ENCODE measurements at regions not wholly inside any gene's neighbourhood (a gene's known extent, or its start where the extent isn't known, plus 50 kb on each side); places are given as distances from the start of the nearest gene placed in this dataset.

DNA sequence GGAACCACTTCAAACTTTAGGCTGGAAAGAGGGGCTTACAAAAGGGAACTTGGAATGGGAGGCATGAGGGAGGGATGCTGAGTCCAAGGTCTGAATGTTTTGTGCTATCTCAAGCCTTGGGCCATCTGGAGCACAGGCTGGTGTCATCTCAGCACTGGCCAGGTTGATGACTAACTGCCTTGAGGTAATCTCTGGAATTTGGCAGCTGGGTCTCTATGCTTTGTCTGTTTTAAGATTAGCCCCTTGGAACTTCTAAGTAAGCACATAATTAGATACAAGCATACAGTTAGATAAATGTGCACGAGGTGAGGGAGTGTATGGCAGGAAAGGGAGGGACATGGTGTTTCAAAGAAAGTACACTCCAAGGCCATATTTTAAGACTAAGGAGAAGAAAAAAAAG, 252.4 kb upstream of the CCDC54 start:
- H3K4me1 ChIP-seq (ENCODE audit: control extremely low read depth in 1 of 4, control insufficient read depth in 4 of 4, insufficient read depth in 4 of 4, low read length in 3 of 4): no peaks in the 10 kb centered on the region
- H3K9me3 ChIP-seq (ENCODE audit: control extremely low read depth in 1 of 5, control insufficient read depth in 4 of 5, insufficient read depth in 2 of 5, low read depth in 1 of 5, low read length in 4 of 5): no peaks in the 10 kb centered on the region
- DNase-seq: no peak
- ChIA-PET CTCF (interaction anchor here (1.2 to 1.4 kb wide), 2 partner anchors 51 to 515 kb away, joined by 3 read pairs; no protein-coding TSS in a partner anchor), POLR2A (no interaction called here)
- no peaks in the 10 kb centered on the region for H3K36me3 ChIP-seq (ENCODE audit: control insufficient read depth in 4 of 4, insufficient read depth in 4 of 4, low read length in 3 of 4)
- H3K4me3 ChIP-seq (ENCODE audit: control insufficient read depth in 1 of 7, extremely low read depth in 1 of 7, insufficient read depth in 4 of 7, low read depth in 2 of 7, low read length in 6 of 7): no peak overlapping the region
- no peak overlapping the region for H3K27ac ChIP-seq (ENCODE audit: insufficient read depth in 1 of 2, low read depth in 1 of 2, low read length in 2 of 2, poor library complexity in 1 of 2, severe bottlenecking in 2 of 2)
- no CpG with 5 or more reads among the region's 1 CpG for WGBS (ENCODE audit: insufficient coverage)
- H3K27me3 ChIP-seq (replicated peaks in 2 of 5; ENCODE audit: control insufficient read depth in 4 of 5, insufficient read depth in 5 of 5, low read length in 4 of 5): no peaks in the 10 kb centered on the region

DNA sequence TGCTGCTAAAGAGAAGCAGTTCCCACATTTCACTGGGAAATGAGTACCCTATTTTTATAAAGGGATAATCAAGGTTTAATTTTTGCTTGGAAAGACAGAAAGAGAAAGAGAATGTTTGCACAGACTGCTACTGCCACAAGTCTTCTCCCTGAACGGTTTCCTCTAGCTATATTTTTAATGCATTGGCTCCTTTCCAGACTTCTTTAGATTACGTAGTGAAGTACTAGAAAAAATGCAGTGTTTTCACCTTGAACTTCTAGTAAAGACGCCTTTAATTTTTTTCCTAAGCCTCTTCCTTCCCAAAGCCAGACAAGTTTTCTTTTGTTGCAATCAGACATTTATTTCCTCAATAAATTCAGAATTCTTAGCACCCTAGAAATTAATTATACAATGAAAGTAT, 248.3 kb upstream of the CCDC54 start:
- CTCF ChIA-PET: interaction anchor here (0.6 kb wide), 1 partner anchor 63 kb away, joined by 3 read pairs; no protein-coding TSS in a partner anchor
- H3K36me3 ChIP-seq (ENCODE audit: control insufficient read depth in 4 of 4, insufficient read depth in 4 of 4, low read length in 3 of 4): no peaks in the 10 kb centered on the region
- no peaks in the 10 kb centered on the region for H3K27me3 ChIP-seq (replicated peaks in 2 of 5; ENCODE audit: control insufficient read depth in 4 of 5, insufficient read depth in 5 of 5, low read length in 4 of 5)
- no peak overlapping the region for H3K27ac ChIP-seq (ENCODE audit: insufficient read depth in 1 of 2, low read depth in 1 of 2, low read length in 2 of 2, poor library complexity in 1 of 2, severe bottlenecking in 2 of 2)
- H3K9me3 ChIP-seq (ENCODE audit: control extremely low read depth in 1 of 5, control insufficient read depth in 4 of 5, insufficient read depth in 2 of 5, low read depth in 1 of 5, low read length in 4 of 5): no peaks in the 10 kb centered on the region
- 20% methylated on average over 1 of the region's 3 CpGs for WGBS (ENCODE audit: insufficient coverage)
- DNase-seq: peak in 2 of 3 donors; percentile 5
- no peak overlapping the region for H3K4me3 ChIP-seq (ENCODE audit: control insufficient read depth in 1 of 7, extremely low read depth in 1 of 7, insufficient read depth in 4 of 7, low read depth in 2 of 7, low read length in 6 of 7)
- POLR2A ChIA-PET: no interaction called here
- H3K4me1 ChIP-seq (ENCODE audit: control extremely low read depth in 1 of 4, control insufficient read depth in 4 of 4, insufficient read depth in 4 of 4, low read length in 3 of 4): no peaks in the 10 kb centered on the region

DNA sequence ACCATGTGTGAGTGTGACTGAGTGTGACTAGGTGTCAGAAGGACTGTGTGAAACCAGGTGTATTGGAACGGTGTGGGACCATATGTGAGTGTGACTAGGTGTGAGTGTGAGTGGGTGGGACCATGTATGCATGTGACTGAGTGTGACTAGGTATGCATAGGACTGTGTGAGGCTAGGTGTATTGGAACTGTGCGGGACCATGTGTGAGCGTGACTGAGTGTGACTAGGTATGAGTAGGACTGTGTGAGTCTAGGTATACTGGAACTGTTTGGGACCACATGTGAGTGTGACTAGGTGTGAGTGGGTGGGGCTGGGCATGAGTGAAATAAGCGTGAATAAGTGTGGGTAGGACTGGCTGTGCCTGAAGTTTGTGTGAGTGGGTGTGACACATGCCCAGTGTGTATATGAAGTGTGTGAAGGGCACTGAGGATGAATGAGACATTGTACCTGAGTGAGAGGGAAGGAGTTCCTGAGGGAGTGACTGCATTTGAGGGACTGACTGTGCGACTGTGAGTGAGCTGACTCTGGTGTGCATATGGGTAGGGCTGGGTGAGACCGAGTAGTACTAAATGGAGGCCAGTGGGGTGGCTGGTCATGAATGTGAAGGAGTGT, 247.0 kb upstream of the CCDC54 start:
- H3K4me3 ChIP-seq (ENCODE audit: control insufficient read depth in 1 of 7, extremely low read depth in 1 of 7, insufficient read depth in 4 of 7, low read depth in 2 of 7, low read length in 6 of 7): no peak overlapping the region
- H3K27ac ChIP-seq (ENCODE audit: insufficient read depth in 1 of 2, low read depth in 1 of 2, low read length in 2 of 2, poor library complexity in 1 of 2, severe bottlenecking in 2 of 2): no peak overlapping the region
- no peaks in the 10 kb centered on the region for H3K27me3 ChIP-seq (replicated peaks in 2 of 5; ENCODE audit: control insufficient read depth in 4 of 5, insufficient read depth in 5 of 5, low read length in 4 of 5)
- CTCF ChIA-PET: no interaction called here
- no peaks in the 10 kb centered on the region for H3K4me1 ChIP-seq (ENCODE audit: control extremely low read depth in 1 of 4, control insufficient read depth in 4 of 4, insufficient read depth in 4 of 4, low read length in 3 of 4)
- POLR2A ChIA-PET: no interaction called here
- no peaks in the 10 kb centered on the region for H3K9me3 ChIP-seq (ENCODE audit: control extremely low read depth in 1 of 5, control insufficient read depth in 4 of 5, insufficient read depth in 2 of 5, low read depth in 1 of 5, low read length in 4 of 5)
- H3K36me3 ChIP-seq (ENCODE audit: control insufficient read depth in 4 of 4, insufficient read depth in 4 of 4, low read length in 3 of 4): no peaks in the 10 kb centered on the region
- no peak for DNase-seq
- WGBS (ENCODE audit: insufficient coverage): 99% methylated on average over 6 of the region's 6 CpGs

DNA sequence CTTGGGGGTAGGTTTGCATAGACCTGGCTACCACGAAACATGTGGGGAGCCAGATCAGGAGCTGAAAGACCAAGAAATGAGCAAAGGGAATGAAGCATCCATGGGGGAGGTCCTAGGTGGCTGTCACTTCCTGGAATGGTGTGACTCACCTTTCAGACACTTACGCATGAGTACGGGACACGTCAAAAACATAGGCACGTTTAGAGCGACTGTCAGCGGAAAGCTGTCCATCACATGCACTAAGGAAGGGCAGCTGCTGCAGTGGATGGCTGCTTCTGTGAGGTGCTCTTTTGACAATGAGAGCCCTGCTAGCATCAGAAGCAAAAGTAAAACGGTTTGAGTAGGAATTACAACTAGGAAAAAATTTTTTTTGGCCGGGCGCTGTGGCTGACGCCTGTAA, 244.6 kb upstream of the CCDC54 start:
- no peak for DNase-seq
- ChIA-PET CTCF (no interaction called here), POLR2A (no interaction called here)
- H3K4me3 ChIP-seq (ENCODE audit: control insufficient read depth in 1 of 7, extremely low read depth in 1 of 7, insufficient read depth in 4 of 7, low read depth in 2 of 7, low read length in 6 of 7): no peak overlapping the region
- H3K27ac ChIP-seq (ENCODE audit: insufficient read depth in 1 of 2, low read depth in 1 of 2, low read length in 2 of 2, poor library complexity in 1 of 2, severe bottlenecking in 2 of 2): no peak overlapping the region
- H3K9me3 ChIP-seq (ENCODE audit: control extremely low read depth in 1 of 5, control insufficient read depth in 4 of 5, insufficient read depth in 2 of 5, low read depth in 1 of 5, low read length in 4 of 5): no peaks in the 10 kb centered on the region
- no peaks in the 10 kb centered on the region for H3K4me1 ChIP-seq (ENCODE audit: control extremely low read depth in 1 of 4, control insufficient read depth in 4 of 4, insufficient read depth in 4 of 4, low read length in 3 of 4)
- 95% methylated on average over 11 of the region's 11 CpGs for WGBS (ENCODE audit: insufficient coverage)
- no peaks in the 10 kb centered on the region for H3K36me3 ChIP-seq (ENCODE audit: control insufficient read depth in 4 of 4, insufficient read depth in 4 of 4, low read length in 3 of 4)
- no peaks in the 10 kb centered on the region for H3K27me3 ChIP-seq (replicated peaks in 2 of 5; ENCODE audit: control insufficient read depth in 4 of 5, insufficient read depth in 5 of 5, low read length in 4 of 5)

DNA sequence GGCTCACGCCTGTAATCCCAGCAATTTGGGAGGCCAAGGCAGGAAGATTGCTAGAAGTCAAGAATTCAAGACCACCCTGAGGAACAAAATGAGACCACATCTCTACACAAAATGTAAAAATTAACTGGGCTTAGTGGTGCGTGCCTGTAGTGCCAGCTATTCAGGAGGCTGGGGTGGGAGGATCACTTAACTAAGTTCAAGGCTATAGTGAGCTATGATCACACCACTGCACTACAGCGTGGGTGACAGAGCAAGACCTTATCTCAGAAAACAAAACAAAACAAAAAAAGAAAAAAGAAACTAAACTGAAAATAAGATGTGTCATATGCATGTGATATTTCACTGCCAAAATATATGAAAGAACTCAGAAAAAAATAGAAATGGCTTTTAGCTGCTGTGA, 243.3 kb upstream of the CCDC54 start:
- POLR2A ChIA-PET: no interaction called here
- no peak overlapping the region for H3K4me3 ChIP-seq (ENCODE audit: control insufficient read depth in 1 of 7, extremely low read depth in 1 of 7, insufficient read depth in 4 of 7, low read depth in 2 of 7, low read length in 6 of 7)
- WGBS (ENCODE audit: insufficient coverage): no CpG with 5 or more reads among the region's 3 CpGs
- no peaks in the 10 kb centered on the region for H3K36me3 ChIP-seq (ENCODE audit: control insufficient read depth in 4 of 4, insufficient read depth in 4 of 4, low read length in 3 of 4)
- H3K9me3 ChIP-seq (ENCODE audit: control extremely low read depth in 1 of 5, control insufficient read depth in 4 of 5, insufficient read depth in 2 of 5, low read depth in 1 of 5, low read length in 4 of 5): no peaks in the 10 kb centered on the region
- H3K27ac ChIP-seq (ENCODE audit: insufficient read depth in 1 of 2, low read depth in 1 of 2, low read length in 2 of 2, poor library complexity in 1 of 2, severe bottlenecking in 2 of 2): no peak overlapping the region
- H3K27me3 ChIP-seq (replicated peaks in 2 of 5; ENCODE audit: control insufficient read depth in 4 of 5, insufficient read depth in 5 of 5, low read length in 4 of 5): no peaks in the 10 kb centered on the region
- no peak for DNase-seq
- no peaks in the 10 kb centered on the region for H3K4me1 ChIP-seq (ENCODE audit: control extremely low read depth in 1 of 4, control insufficient read depth in 4 of 4, insufficient read depth in 4 of 4, low read length in 3 of 4)
- CTCF ChIA-PET: no interaction called here

DNA sequence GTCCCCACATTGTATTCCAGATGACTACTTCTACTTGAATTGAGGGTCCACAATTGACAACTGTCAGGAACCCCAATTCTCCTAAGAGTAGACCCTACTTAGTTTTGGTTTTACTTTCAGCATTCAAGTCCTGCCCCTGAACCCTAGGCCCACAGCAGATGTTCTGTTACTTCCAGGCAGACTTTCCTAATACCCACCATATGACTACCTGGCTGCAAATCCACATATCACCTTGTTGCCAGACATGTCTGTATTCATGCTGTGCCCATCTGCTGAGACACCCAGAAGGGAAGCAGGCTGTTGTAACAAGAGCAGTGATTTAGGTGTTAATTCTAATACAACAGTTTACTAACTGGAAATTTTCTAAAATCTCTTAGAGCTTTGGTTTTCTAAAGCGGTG, 235.1 kb upstream of the CCDC54 start:
- Histone ChIP-seq H3K36me3 (ENCODE audit: control insufficient read depth in 4 of 4, insufficient read depth in 4 of 4, low read length in 3 of 4) (no peaks in the 10 kb centered on the region), H3K27me3 (replicated peaks in 2 of 5; ENCODE audit: control insufficient read depth in 4 of 5, insufficient read depth in 5 of 5, low read length in 4 of 5) (no peaks in the 10 kb centered on the region), H3K27ac (ENCODE audit: insufficient read depth in 1 of 2, low read depth in 1 of 2, low read length in 2 of 2, poor library complexity in 1 of 2, severe bottlenecking in 2 of 2) (no peak overlapping the region), H3K9me3 (ENCODE audit: control extremely low read depth in 1 of 5, control insufficient read depth in 4 of 5, insufficient read depth in 2 of 5, low read depth in 1 of 5, low read length in 4 of 5) (no peaks in the 10 kb centered on the region), H3K4me3 (ENCODE audit: control insufficient read depth in 1 of 7, extremely low read depth in 1 of 7, insufficient read depth in 4 of 7, low read depth in 2 of 7, low read length in 6 of 7) (no peak overlapping the region), H3K4me1 (ENCODE audit: control extremely low read depth in 1 of 4, control insufficient read depth in 4 of 4, insufficient read depth in 4 of 4, low read length in 3 of 4) (no peaks in the 10 kb centered on the region)
- ChIA-PET CTCF (no interaction called here), POLR2A (no interaction called here)
- DNase-seq: no peak
- no CpG with 5 or more reads among the region's 1 CpG for WGBS (ENCODE audit: insufficient coverage)

DNA sequence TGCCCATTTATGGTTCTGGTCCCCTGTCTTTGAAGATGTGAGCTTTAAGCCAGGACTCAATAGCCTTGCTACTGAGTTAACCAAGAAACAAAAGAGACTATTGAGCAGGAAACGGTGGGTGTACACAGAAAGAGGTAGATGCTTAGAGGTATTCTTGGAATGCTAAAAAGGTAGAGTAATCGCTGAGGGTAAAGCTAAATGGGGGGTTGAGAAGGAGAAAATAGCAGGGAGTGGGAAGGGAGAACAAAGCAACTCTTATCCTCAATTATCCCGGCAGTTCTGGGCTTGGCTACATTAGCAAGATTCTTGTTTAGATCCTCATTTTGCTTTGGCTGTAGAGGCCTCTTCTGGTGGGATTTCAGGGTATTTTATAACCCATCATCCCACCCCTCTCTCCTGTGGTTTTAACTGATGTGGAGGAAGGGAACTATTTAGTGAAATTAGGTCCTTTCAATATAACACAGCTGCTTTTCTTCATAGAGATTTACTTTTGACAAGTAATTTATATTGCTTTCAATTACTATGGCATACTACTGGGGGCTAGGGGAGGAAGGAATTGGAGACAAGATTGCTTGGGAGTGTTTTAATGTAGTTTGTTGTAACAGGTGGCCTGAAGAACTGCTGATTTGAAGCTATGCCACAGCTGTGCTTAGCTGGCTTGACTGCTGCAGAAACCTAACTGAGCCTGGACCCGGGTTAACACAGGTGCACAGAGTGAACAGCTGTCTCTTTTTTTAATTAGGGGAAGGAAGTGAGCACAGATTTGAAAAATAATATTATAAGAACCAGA, 234.3 kb upstream of the CCDC54 start:
- POLR2A ChIA-PET: no interaction called here
- CTCF ChIA-PET: no interaction called here

More for the DNA sequence above, 234.3 kb upstream of the CCDC54 start:
- Histone ChIP-seq H3K4me1 (ENCODE audit: control extremely low read depth in 1 of 4, control insufficient read depth in 4 of 4, insufficient read depth in 4 of 4, low read length in 3 of 4) (no peaks in the 10 kb centered on the region), H3K4me3 (ENCODE audit: control insufficient read depth in 1 of 7, extremely low read depth in 1 of 7, insufficient read depth in 4 of 7, low read depth in 2 of 7, low read length in 6 of 7) (no peak overlapping the region), H3K9me3 (ENCODE audit: control extremely low read depth in 1 of 5, control insufficient read depth in 4 of 5, insufficient read depth in 2 of 5, low read depth in 1 of 5, low read length in 4 of 5) (no peaks in the 10 kb centered on the region), H3K36me3 (ENCODE audit: control insufficient read depth in 4 of 4, insufficient read depth in 4 of 4, low read length in 3 of 4) (no peaks in the 10 kb centered on the region), H3K27me3 (replicated peaks in 2 of 5; ENCODE audit: control insufficient read depth in 4 of 5, insufficient read depth in 5 of 5, low read length in 4 of 5) (no peaks in the 10 kb centered on the region), H3K27ac (ENCODE audit: insufficient read depth in 1 of 2, low read depth in 1 of 2, low read length in 2 of 2, poor library complexity in 1 of 2, severe bottlenecking in 2 of 2) (no peak overlapping the region)
- no peak for DNase-seq
- 91% methylated on average over 2 of the region's 4 CpGs for WGBS (ENCODE audit: insufficient coverage)

Data from common myeloid progenitor, CD34-positive (primary cell).